ENCODE measurements at regions not wholly inside any gene's neighbourhood (a gene's known extent, or its start where the extent isn't known, plus 50 kb on each side); places are given as distances from the start of the nearest gene placed in this dataset.

GRCh38 chr2:7450188-7450832 lies 533.1 kb downstream of the RNF144A start:
- ChIA-PET RAD21 (ENCODE audit: low non-redundant PET in 1 of 2, low total read pairs in 2 of 2, uncharacterized antibody in 2 of 2, unreplicated experiment in 2 of 2) (no interaction called here), CTCF (no interaction called here), POLR2A (no interaction called here)
- Histone ChIP-seq H3K27ac (ENCODE audit: low read depth, low read length) (no peak overlapping the region), H3K27me3 (ENCODE audit: insufficient read depth, low read length) (peaks cover 30% of the 10 kb centered on the region; the same call in 1 of the 2 replicates), H3K4me1 (ENCODE audit: control insufficient read depth in 1 of 2, insufficient read depth in 2 of 2, low read length in 2 of 2) (no peaks in the 10 kb centered on the region), H3K9me2 (ENCODE audit: insufficient read depth) (no peaks in the 10 kb centered on the region), H3K4me2 (ENCODE audit: low read length) (no peak overlapping the region), H2AFZ (ENCODE audit: low read depth, low read length, poor library complexity, severe bottlenecking) (no peak overlapping the region), H3K9ac (ENCODE audit: low read length) (no peak overlapping the region), H3K36me3 (ENCODE audit: control insufficient read depth in 1 of 2, insufficient read depth in 2 of 2, low read length in 2 of 2) (no peaks in the 10 kb centered on the region), H3K4me3 (replicated peaks in 1 of 2; ENCODE audit: low read depth in 1 of 2, low read length in 2 of 2) (no peak overlapping the region), H3K79me2 (ENCODE audit: insufficient read depth, low read length) (no peaks in the 10 kb centered on the region), H3K9me3 (ENCODE audit: control insufficient read depth in 1 of 2, insufficient read depth in 1 of 2, low read depth in 1 of 2, low read length in 2 of 2) (no peaks in the 10 kb centered on the region), H4K20me1 (ENCODE audit: insufficient read depth) (no peaks in the 10 kb centered on the region)
- ATAC-seq (no peak), DNase-seq (ENCODE audit: low read depth, low spot score) (no peak)
- intact Hi-C loops (cut with micrococcal nuclease), result no loop called here
- TF ChIP-seq SRF (IDR thresholded peaks at IDR 0.05; ENCODE audit: low read depth), result no peak
- TF ChIP-seq, protein P1, sequence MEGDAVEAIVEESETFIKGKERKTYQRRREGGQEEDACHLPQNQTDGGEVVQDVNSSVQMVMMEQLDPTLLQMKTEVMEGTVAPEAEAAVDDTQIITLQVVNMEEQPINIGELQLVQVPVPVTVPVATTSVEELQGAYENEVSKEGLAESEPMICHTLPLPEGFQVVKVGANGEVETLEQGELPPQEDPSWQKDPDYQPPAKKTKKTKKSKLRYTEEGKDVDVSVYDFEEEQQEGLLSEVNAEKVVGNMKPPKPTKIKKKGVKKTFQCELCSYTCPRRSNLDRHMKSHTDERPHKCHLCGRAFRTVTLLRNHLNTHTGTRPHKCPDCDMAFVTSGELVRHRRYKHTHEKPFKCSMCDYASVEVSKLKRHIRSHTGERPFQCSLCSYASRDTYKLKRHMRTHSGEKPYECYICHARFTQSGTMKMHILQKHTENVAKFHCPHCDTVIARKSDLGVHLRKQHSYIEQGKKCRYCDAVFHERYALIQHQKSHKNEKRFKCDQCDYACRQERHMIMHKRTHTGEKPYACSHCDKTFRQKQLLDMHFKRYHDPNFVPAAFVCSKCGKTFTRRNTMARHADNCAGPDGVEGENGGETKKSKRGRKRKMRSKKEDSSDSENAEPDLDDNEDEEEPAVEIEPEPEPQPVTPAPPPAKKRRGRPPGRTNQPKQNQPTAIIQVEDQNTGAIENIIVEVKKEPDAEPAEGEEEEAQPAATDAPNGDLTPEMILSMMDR (IDR thresholded peaks at IDR 0.05 in 2 of 3, conservative IDR thresholded peaks at IDR 0.05 in 1 of 3; ENCODE audit: borderline replicate concordance in 1 of 3, insufficient read depth in 1 of 3, low read depth in 2 of 3, low read length in 2 of 3), result no peak
- TF ChIP-seq JUND (IDR thresholded peaks at IDR 0.05), result no peak
- no peak for TF ChIP-seq EZH2phosphoT487 (IDR thresholded peaks at IDR 0.05; ENCODE audit: borderline replicate concordance)
- TF ChIP-seq ATF3 (IDR thresholded peaks at IDR 0.05), result no peak
- no peak for TF ChIP-seq RAD21 (IDR thresholded peaks at IDR 0.05; ENCODE audit: low read depth)
- TF ChIP-seq ZFX (IDR thresholded peaks at IDR 0.05), result no peak
- TF ChIP-seq YY1 (IDR thresholded peaks at IDR 0.05; ENCODE audit: extremely low read depth, insufficient replicate concordance, low read depth, low read length), result no peak
- TF ChIP-seq POLR2A (IDR thresholded peaks at IDR 0.05; ENCODE audit: borderline replicate concordance, extremely low read depth, insufficient read depth, insufficient read length), result no peak
- no TSS peak for BruUV-seq (replicated peaks)
